ENCODE measurements at regions not wholly inside any gene's neighbourhood (a gene's known extent, or its start where the extent isn't known, plus 50 kb on each side); places are given as distances from the start of the nearest gene placed in this dataset.

DNA sequence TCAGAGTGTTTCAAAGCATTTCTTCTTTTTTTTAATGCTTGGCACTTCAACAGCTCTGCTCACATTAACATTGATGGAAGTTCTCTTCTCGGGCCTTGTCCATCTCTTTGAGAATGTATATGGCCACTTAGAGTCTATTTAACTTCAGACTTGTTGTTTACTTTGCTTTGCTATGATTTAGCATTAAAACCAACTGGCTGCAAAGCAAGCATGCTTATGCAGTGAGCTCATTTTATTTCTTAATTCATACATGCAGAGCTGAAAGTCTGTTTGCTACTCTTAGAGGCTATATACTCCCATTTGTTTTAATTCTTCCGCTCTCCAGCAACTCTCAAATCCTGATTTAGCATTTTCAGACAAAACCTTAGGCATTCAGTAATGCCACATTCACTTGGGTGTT, 107.6 kb upstream of the PACRGL start:
- Histone ChIP-seq H3K9me2 (ENCODE audit: insufficient read depth, low read length) (no peaks in the 10 kb centered on the region), H3K4me3 (ENCODE audit: low read depth, low read length, poor library complexity, severe bottlenecking) (no peak overlapping the region), H3K79me2 (ENCODE audit: insufficient read depth, low read depth, low read length) (no peaks in the 10 kb centered on the region), H3K4me1 (ENCODE audit: insufficient read depth, low read length, poor library complexity, severe bottlenecking) (no peaks in the 10 kb centered on the region), H3K36me3 (ENCODE audit: insufficient read depth, low read length) (no peaks in the 10 kb centered on the region), H3K27ac (ENCODE audit: low read depth, low read length, poor library complexity, severe bottlenecking) (no peak overlapping the region), H3K9me3 (ENCODE audit: low read length) (no peaks in the 10 kb centered on the region), H4K20me1 (ENCODE audit: insufficient read depth, low read length) (no peaks in the 10 kb centered on the region), H3K4me2 (ENCODE audit: low read length) (no peak overlapping the region), H2AFZ (ENCODE audit: low read length) (no peak overlapping the region)
- ChIA-PET POLR2A (interaction anchor here (0.6 kb wide), 1 partner anchor 15 kb away, joined by 3 read pairs; no protein-coding TSS in a partner anchor), CTCF (ENCODE audit: unreplicated experiment) (no interaction called here)
- no TSS peak for BruUV-seq (replicated peaks)
- no peak for DNase-seq (ENCODE audit: low spot score)
- TF ChIP-seq, protein P1, sequence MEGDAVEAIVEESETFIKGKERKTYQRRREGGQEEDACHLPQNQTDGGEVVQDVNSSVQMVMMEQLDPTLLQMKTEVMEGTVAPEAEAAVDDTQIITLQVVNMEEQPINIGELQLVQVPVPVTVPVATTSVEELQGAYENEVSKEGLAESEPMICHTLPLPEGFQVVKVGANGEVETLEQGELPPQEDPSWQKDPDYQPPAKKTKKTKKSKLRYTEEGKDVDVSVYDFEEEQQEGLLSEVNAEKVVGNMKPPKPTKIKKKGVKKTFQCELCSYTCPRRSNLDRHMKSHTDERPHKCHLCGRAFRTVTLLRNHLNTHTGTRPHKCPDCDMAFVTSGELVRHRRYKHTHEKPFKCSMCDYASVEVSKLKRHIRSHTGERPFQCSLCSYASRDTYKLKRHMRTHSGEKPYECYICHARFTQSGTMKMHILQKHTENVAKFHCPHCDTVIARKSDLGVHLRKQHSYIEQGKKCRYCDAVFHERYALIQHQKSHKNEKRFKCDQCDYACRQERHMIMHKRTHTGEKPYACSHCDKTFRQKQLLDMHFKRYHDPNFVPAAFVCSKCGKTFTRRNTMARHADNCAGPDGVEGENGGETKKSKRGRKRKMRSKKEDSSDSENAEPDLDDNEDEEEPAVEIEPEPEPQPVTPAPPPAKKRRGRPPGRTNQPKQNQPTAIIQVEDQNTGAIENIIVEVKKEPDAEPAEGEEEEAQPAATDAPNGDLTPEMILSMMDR (conservative IDR thresholded peaks at IDR 0.05; ENCODE audit: low read length): no peak
- no peak for TF ChIP-seq EZH2phosphoT487 (IDR thresholded peaks at IDR 0.05; ENCODE audit: borderline replicate concordance, low read depth, low read length)
- intact Hi-C loops (cut with micrococcal nuclease; ENCODE audit: unreplicated experiment): no loop called here

DNA sequence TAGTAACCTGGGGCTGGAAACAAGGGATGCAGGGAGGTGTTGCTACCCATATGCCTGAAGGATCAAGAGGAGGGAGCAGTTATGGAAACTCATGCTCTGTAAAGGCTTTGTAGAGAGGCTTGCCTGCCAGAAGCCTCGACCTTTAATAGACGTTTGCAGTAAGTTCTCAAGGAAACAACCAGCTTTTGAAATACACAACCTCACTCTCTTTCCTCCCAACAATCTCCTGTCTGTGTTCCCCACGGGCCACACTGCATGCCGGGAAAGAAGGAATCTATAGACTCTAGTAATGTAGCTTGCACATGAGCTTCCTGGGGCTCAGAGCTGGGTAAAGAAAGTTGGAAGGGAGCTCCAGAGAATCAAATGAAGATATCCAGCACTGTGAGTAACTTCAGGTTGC, 101.6 kb upstream of the PACRGL start:
- Histone ChIP-seq H2AFZ (ENCODE audit: low read length) (no peak overlapping the region), H3K9me2 (ENCODE audit: insufficient read depth, low read length) (no peaks in the 10 kb centered on the region), H3K4me3 (ENCODE audit: low read depth, low read length, poor library complexity, severe bottlenecking) (no peak overlapping the region), H3K4me1 (ENCODE audit: insufficient read depth, low read length, poor library complexity, severe bottlenecking) (no peaks in the 10 kb centered on the region), H3K79me2 (ENCODE audit: insufficient read depth, low read depth, low read length) (no peaks in the 10 kb centered on the region), H3K27ac (ENCODE audit: low read depth, low read length, poor library complexity, severe bottlenecking) (no peak overlapping the region), H3K36me3 (ENCODE audit: insufficient read depth, low read length) (no peaks in the 10 kb centered on the region), H4K20me1 (ENCODE audit: insufficient read depth, low read length) (no peaks in the 10 kb centered on the region), H3K9me3 (ENCODE audit: low read length) (no peaks in the 10 kb centered on the region), H3K4me2 (ENCODE audit: low read length) (no peak overlapping the region)
- TF ChIP-seq, protein P1 (conservative IDR thresholded peaks at IDR 0.05; ENCODE audit: low read length): no peak
- TF ChIP-seq EZH2phosphoT487 (IDR thresholded peaks at IDR 0.05; ENCODE audit: borderline replicate concordance, low read depth, low read length): no peak
- DNase-seq (ENCODE audit: low spot score): no peak
- CTCF ChIA-PET (ENCODE audit: unreplicated experiment): no interaction called here
- intact Hi-C loops (cut with micrococcal nuclease; ENCODE audit: unreplicated experiment): no loop called here
- POLR2A ChIA-PET: interaction anchor here (0.6 to 1.0 kb wide), 2 partner anchors 13 to 939 kb away, joined by 3 read pairs; no protein-coding TSS in a partner anchor
- no TSS peak for BruUV-seq (replicated peaks)

DNA sequence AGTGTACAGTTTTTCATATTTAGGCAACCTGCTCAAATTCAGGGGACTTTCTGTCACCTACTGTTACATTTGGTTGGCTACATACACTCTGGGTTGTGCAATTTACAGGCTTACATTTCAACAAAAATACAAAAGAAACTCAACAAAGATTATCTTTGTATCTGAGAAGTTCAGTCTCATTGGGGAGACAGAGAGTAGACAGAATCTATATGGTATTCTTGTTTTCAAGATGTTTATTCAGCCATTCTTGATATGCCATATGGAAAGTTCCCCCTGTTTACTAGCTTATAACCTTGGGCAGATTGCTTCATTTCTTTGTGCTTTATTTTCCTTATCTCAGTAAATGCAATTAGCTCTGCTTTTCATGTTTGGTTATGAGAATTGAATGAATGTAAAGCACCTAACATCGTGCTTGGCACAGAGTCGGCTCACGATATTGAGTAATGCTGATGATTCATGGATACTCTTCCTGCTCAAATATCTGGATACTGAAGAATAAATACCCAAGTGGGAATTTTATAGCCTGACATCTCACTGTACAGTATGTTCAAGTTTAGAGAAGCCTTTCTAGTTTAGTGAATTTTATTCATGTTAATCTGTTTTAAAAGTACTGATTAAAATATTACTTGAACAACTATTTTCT, 96.5 kb upstream of the PACRGL start:
- no peak for DNase-seq (ENCODE audit: low spot score)
- Histone ChIP-seq H4K20me1 (ENCODE audit: insufficient read depth, low read length) (no peaks in the 10 kb centered on the region), H2AFZ (ENCODE audit: low read length) (no peak overlapping the region), H3K79me2 (ENCODE audit: insufficient read depth, low read depth, low read length) (no peaks in the 10 kb centered on the region), H3K4me1 (ENCODE audit: insufficient read depth, low read length, poor library complexity, severe bottlenecking) (no peaks in the 10 kb centered on the region), H3K4me3 (ENCODE audit: low read depth, low read length, poor library complexity, severe bottlenecking) (no peak overlapping the region), H3K9me3 (ENCODE audit: low read length) (no peaks in the 10 kb centered on the region), H3K36me3 (ENCODE audit: insufficient read depth, low read length) (no peaks in the 10 kb centered on the region), H3K9me2 (ENCODE audit: insufficient read depth, low read length) (no peaks in the 10 kb centered on the region), H3K27ac (ENCODE audit: low read depth, low read length, poor library complexity, severe bottlenecking) (no peak overlapping the region), H3K4me2 (ENCODE audit: low read length) (no peak overlapping the region)
- TF ChIP-seq EZH2phosphoT487 (IDR thresholded peaks at IDR 0.05; ENCODE audit: borderline replicate concordance, low read depth, low read length): no peak
- TF ChIP-seq, protein P1 (conservative IDR thresholded peaks at IDR 0.05; ENCODE audit: low read length): no peak
- intact Hi-C loops (cut with micrococcal nuclease; ENCODE audit: unreplicated experiment): no loop called here
- POLR2A ChIA-PET: interaction anchor here (1.2 kb wide), 1 partner anchor 22 kb away, joined by 3 read pairs; no protein-coding TSS in a partner anchor
- no TSS peak for BruUV-seq (replicated peaks)
- CTCF ChIA-PET (ENCODE audit: unreplicated experiment): no interaction called here

Data from OCI-LY7 (cell line).